Endodermal cell (in vitro differentiated cells): ENCODE measurements at regions not wholly inside any gene's neighbourhood (a gene's known extent, or its start where the extent isn't known, plus 50 kb on each side); places are given as distances from the start of the nearest gene placed in this dataset.

Source experiments
- DNase-seq: peaks from one replicate; pipeline ENCODE4 v3.0.0-alpha.2; 2017
- H3K27ac ChIP-seq: 2 replicates; pipeline ENCODE4 v1.5.1; 2013; ENCODE audit warnings: mild to moderate bottlenecking, low read depth, low read length, moderate library complexity
- H3K27me3 ChIP-seq: 2 replicates; pipeline ENCODE4 v1.6.1; 2013; ENCODE audit warnings: mild to moderate bottlenecking, low read length, moderate library complexity; ENCODE audit not compliant: insufficient read depth, control insufficient read depth, poor library complexity, severe bottlenecking
- H3K36me3 ChIP-seq: 2 replicates; pipeline ENCODE4 v1.7.0; 2013; ENCODE audit warnings: mild to moderate bottlenecking, low read length, moderate library complexity; ENCODE audit not compliant: control insufficient read depth, insufficient read depth
- H3K4me1 ChIP-seq: one replicate; pipeline ENCODE4 v1.7.0; 2013; ENCODE audit warnings: low read length; ENCODE audit not compliant: control insufficient read depth, insufficient read depth
- H3K4me3 ChIP-seq: 2 replicates; pipeline ENCODE4 v1.5.1; 2013; ENCODE audit warnings: mild to moderate bottlenecking, low read length, moderate library complexity
- H3K9ac ChIP-seq: 2 replicates; pipeline ENCODE4 v1.6.1; 2013; ENCODE audit warnings: mild to moderate bottlenecking, low read length, moderate library complexity; ENCODE audit not compliant: poor library complexity, severe bottlenecking; ENCODE audit errors: extremely low read depth
- H3K9me3 ChIP-seq: 2 replicates; pipeline ENCODE4 v1.6.1; 2013; ENCODE audit warnings: mild to moderate bottlenecking, low read length, moderate library complexity; ENCODE audit not compliant: control insufficient read depth
- H3K27ac Mint-ChIP-seq: 2 replicates; pipeline ENCODE4 v1.8.0; 2020; ENCODE audit warnings: mixed read lengths
- H3K27me3 Mint-ChIP-seq: 2 replicates; pipeline ENCODE4 v1.8.0; 2021; ENCODE audit warnings: mild to moderate bottlenecking, mixed read lengths; ENCODE audit not compliant: insufficient read depth
- H3K36me3 Mint-ChIP-seq: 2 replicates; pipeline ENCODE4 v1.8.0; 2020; ENCODE audit warnings: low read depth, mixed read lengths
- H3K4me1 Mint-ChIP-seq: 2 replicates; pipeline ENCODE4 v1.8.0; 2020; ENCODE audit warnings: mixed read lengths
- H3K4me3 Mint-ChIP-seq: 2 replicates; pipeline ENCODE4 v1.8.0; 2020; ENCODE audit warnings: mild to moderate bottlenecking, moderate library complexity, mixed read lengths
- H3K9me3 Mint-ChIP-seq: 2 replicates; pipeline ENCODE4 v1.8.0; 2020; ENCODE audit warnings: mild to moderate bottlenecking, mixed read lengths
- WGBS, 2 experiments: methylation state at CpG; one replicate each; pipeline versions ENCODE4 v1.1.5 to v1.1.7; 2013; ENCODE audit warnings: missing lambda C conversion rate in 2 of 2, mixed read lengths in 1 of 2; ENCODE audit not compliant: insufficient coverage in 1 of 2, insufficient read length in 1 of 2; 5-methylcytosine and 5-hydroxymethylcytosine counted together
- TF ChIP-seq, protein P1 (sequence below): fragments of 200-600 bp; sonication (generic); conservative IDR thresholded peaks from 2 replicates; pipeline ENCODE4 v1.5.0; 2021; ENCODE audit warnings: antibody characterized with exemption, mild to moderate bottlenecking

GRCh38 chr4:177718514-177718913 lies 276.3 kb upstream of the AGA start:
- no peaks in the 10 kb centered on the region for H3K27me3 ChIP-seq
- H3K9me3 ChIP-seq = no peaks in the 10 kb centered on the region
- Mint-ChIP-seq H3K4me3 (no peak overlapping the region), H3K9me3 (no peaks in the 10 kb centered on the region), H3K27ac (no peak overlapping the region), H3K27me3 (no peaks in the 10 kb centered on the region), H3K36me3 (no peaks in the 10 kb centered on the region), H3K4me1 (no peaks in the 10 kb centered on the region)
- TF ChIP-seq, protein P1, sequence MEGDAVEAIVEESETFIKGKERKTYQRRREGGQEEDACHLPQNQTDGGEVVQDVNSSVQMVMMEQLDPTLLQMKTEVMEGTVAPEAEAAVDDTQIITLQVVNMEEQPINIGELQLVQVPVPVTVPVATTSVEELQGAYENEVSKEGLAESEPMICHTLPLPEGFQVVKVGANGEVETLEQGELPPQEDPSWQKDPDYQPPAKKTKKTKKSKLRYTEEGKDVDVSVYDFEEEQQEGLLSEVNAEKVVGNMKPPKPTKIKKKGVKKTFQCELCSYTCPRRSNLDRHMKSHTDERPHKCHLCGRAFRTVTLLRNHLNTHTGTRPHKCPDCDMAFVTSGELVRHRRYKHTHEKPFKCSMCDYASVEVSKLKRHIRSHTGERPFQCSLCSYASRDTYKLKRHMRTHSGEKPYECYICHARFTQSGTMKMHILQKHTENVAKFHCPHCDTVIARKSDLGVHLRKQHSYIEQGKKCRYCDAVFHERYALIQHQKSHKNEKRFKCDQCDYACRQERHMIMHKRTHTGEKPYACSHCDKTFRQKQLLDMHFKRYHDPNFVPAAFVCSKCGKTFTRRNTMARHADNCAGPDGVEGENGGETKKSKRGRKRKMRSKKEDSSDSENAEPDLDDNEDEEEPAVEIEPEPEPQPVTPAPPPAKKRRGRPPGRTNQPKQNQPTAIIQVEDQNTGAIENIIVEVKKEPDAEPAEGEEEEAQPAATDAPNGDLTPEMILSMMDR = no peak
- no peak overlapping the region for H3K4me3 ChIP-seq
- 93 to 100% methylated on average over 2 to 4 of the region's 4 CpGs for WGBS, 2 experiments
- H3K27ac ChIP-seq = no peak overlapping the region
- H3K36me3 ChIP-seq = no peaks in the 10 kb centered on the region
- no peaks in the 10 kb centered on the region for H3K4me1 ChIP-seq
- no peak for DNase-seq
- H3K9ac ChIP-seq = no peak overlapping the region

GRCh38 chr4:177726111-177726510 lies 283.9 kb upstream of the AGA start:
- H3K9me3 Mint-ChIP-seq = peaks cover 4% of the 10 kb centered on the region
- H3K27ac ChIP-seq = no peak overlapping the region
- H3K27me3 ChIP-seq = no peaks in the 10 kb centered on the region
- H3K4me1 ChIP-seq = no peaks in the 10 kb centered on the region
- H3K4me3 ChIP-seq = no peak overlapping the region
- H3K27ac Mint-ChIP-seq = no peak overlapping the region
- H3K4me3 Mint-ChIP-seq = no peak overlapping the region
- TF ChIP-seq, protein P1 = no peak
- WGBS, 2 experiments = 50 to 51% methylated on average over 3 of the region's 3 CpGs
- no peaks in the 10 kb centered on the region for H3K36me3 ChIP-seq
- no peaks in the 10 kb centered on the region for H3K36me3 Mint-ChIP-seq
- H3K9me3 ChIP-seq = peaks cover 4% of the 10 kb centered on the region
- no peaks in the 10 kb centered on the region for H3K27me3 Mint-ChIP-seq
- peaks cover 5% of the 10 kb centered on the region for H3K4me1 Mint-ChIP-seq
- no peak for DNase-seq
- no peak overlapping the region for H3K9ac ChIP-seq

- Mint-ChIP-seq H3K27ac (no peak overlapping the region), H3K4me3 (no peak overlapping the region), H3K4me1 (peaks cover 5% of the 10 kb centered on the region), H3K9me3 (peaks cover 4% of the 10 kb centered on the region), H3K27me3 (no peaks in the 10 kb centered on the region), H3K36me3 (peaks cover 4% of the 10 kb centered on the region)
- H3K4me3 ChIP-seq = no peak overlapping the region
- DNase-seq = no peak
- H3K27me3 ChIP-seq = no peaks in the 10 kb centered on the region
- TF ChIP-seq, protein P1 = no peak
- WGBS, 2 experiments = 78 to 79% methylated on average over 13 to 25 of the region's 27 CpGs
- H3K9ac ChIP-seq = no peak overlapping the region
- no peak overlapping the region for H3K27ac ChIP-seq
- H3K9me3 ChIP-seq = peaks cover 7% of the 10 kb centered on the region
- no peaks in the 10 kb centered on the region for H3K36me3 ChIP-seq
- H3K4me1 ChIP-seq = no peaks in the 10 kb centered on the region
Measured at GRCh38 chr4:177728361-177729152, 286.3 kb upstream of the AGA start.
